ENCODE measurements at regions not wholly inside any gene's neighbourhood (a gene's known extent, or its start where the extent isn't known, plus 50 kb on each side); places are given as distances from the start of the nearest gene placed in this dataset.

DNA sequence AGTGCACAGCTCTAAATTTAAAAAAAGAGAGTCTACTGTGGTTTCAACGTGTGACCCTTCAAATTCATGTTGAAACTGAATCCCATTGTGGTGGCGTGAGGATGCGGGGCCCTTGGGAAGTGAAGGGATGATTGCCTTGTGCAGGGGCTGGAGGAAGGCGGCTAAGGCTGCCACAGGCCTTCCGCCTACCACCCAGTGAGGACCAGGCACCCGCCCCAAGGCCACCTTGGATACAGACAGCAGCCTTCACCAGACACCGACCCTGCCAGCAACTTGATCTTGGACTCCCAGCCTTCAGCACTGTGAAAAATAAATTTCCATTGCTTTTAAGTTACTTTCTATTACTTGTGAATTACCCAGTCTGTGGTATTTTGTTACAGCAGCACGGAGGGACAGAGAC, 103.4 kb upstream of the TMEM18 start:
- DNase-seq, result no peak

DNA sequence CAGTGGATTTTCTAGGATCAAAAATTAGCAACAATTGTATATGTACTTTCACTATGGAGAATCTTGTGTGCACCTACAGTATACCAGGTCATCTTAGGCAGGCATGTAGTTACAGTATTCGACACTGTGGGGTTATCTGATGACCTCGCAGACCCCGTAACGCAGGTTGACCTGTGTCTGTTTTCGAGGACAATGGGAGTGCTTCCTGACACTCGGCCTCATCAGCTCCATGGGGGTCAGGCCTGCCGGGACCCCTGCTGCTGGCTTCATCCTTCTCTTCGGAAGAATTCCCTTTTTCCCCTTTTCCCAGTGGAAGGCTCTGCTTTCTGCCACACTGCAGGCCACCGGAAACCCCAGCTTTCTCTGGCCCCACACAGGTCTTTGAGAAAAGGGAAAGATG, 102.8 kb upstream of the TMEM18 start:
- no peak for DNase-seq

DNA sequence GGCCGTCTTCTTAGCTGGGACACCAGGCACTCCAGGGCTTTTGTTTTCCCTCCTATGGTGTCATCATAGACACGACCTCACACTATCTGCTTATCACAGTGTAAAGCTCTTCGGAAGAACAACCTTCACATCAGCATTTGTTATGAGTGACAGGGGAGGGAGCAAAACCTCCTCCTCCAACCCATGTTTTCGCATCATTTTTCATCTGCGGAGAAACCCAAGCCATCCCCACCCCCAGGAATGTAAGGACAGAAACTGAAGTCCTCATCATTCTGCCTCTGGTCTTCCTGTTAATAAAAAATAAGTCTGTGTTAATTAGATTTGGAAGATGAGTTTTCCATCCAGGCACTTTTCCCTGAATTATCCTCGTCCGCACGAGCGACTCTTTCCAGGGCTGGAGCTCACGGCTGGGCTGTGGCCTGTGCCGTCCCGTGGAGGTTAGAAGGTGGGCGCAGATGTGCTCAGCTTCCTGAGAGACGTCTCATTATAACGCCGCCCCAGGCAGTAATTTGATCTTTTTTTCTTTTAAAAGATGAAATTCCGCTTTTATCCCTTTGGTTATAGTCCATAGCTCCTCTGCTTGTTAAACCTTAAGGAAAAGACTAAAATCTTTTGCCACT, 101.6 kb upstream of the TMEM18 start:
- DNase-seq, result no peak

DNA sequence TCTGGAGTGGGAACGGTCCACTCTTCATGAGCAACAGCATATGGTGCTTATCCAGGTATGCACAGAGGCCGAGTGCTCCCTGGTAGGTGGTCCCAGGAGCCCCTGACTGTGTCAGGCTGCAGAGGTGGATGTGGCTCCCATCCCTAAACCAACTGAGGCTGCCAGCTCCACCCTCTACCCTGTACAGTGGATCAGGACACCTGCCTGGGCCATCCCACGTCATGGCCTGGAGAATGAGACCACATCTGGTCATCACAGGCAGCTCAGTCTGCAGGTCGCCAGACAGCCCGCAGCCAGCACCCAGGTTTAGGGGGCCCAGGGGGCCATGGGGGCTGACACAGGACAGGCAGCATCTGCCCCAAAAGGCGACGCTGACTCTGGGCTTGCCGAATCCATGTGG, 100.3 kb upstream of the TMEM18 start:
- no peak for DNase-seq

DNA sequence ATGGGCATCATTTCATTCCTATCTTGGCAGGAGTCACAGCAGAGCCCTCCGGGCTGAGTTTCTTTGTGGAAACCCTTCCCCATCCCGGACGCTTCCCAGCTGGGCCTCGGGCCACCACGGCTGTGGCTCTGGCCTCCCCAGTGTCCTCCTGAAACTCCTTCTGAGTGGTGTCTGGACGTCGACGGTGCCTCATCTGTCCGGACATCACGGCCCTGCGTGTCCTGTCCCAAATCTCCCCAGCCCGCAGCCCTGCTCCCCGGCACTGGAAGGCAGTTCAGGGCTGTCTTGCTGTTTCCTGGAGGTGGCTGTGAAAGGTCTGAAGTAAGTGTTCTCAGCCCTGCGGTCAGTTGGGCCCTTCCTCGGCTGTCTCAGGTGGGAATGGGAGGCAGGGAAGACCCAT, 99.8 kb upstream of the TMEM18 start:
- no peak for DNase-seq

DNA sequence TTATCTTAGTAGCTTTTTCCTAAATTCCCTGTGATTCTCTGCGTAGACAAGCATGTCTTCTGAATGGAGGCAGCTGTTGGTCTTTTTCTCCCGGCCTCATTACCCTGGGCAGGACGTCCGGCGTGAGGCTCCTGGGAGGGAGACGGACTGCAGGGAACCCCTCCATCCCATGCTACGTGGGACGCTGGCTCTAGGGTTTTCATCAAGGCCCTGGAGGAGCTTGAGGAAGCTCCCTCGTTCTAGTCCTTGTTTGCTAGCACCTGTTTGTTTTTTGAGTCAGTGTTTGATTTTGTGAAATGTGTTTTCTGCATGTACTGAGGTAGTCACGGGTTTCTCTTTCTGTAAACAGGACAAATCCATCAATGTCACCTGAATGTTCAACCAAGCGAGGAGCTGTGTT, 99.3 kb upstream of the TMEM18 start:
- DNase-seq, result no peak

DNA sequence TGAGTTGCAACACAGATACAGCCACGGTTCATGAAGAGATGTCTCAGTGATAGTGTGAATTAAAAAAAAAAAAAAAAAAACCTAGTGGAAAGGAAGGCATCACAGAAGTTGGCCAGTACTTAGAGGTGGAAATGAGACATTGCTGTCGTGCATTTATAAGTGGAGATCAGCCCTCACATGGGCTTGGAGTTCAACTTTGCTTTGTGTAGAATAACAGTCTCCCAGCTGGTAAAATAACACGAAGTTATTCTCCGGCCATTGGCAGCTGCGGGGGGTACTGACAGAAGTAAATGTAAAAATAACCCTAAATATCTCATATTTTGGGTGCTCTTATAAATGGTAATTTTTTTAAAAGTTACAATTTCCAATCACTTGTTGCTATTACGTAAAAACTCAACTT, 98.8 kb upstream of the TMEM18 start:
- no peak for DNase-seq

DNA sequence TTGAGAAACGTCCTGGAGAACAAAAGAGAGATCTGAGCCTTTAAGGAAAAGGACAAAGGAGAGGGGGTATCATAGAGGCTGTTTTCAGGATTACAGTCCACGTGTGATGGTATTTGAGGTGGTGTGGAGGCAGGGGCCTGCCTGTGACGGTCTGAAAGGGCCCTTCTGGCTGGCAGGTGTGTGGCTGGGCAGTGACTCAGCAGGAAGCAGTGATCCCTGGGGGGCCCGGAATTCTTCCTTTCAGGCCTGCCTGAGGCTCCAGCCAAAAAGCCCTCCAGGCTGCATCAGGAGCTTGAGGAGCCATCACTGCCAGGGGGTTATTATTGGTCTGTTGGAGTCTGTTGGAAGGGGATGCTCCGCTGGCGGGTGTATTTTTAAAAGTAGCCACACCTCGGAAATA, 97.2 kb upstream of the TMEM18 start:
- DNase-seq, result no peak

DNA sequence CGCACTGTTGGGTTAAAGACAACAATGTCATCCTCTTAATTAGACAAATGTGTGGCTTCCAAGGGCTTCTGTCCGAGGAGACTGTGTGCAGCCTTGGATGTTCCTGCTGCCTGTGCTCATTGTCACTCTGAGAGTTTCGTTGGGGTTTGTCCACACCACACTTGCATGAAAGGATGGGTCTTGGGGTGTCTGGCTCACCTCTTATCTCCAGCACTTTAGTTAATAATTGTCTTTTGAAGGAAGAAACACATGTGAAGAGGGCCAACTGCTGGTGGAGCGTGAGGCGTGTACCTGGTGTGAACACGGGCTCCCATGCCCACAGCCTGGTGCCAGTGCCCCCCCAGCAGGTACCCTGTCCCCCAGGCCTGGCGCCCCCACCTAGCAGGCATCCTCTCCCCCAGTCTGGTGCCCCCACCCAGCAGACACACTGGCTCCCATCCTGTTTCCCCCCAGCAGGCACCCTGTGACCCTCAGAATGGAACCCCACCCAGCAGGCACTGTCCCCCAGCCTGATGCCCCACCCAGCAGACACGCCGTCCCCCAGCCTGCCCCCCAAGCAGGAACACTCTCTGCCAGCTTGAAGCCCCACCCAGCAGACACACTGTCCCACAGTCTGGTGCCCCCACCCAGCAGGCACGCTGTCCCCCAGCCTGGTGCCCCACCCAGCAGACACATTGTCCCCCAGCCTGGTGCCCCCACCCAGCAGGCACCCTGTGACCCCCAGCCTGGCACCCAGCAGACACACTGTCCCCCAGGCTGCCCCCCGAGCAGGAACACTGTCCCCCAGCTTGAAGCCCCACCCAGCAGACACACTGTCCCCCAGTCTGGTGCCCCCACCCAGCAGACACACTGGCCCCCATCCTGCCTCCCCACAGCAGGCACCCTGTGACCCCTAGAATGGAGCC, 96.3 kb upstream of the TMEM18 start:
- no peak for DNase-seq

DNA sequence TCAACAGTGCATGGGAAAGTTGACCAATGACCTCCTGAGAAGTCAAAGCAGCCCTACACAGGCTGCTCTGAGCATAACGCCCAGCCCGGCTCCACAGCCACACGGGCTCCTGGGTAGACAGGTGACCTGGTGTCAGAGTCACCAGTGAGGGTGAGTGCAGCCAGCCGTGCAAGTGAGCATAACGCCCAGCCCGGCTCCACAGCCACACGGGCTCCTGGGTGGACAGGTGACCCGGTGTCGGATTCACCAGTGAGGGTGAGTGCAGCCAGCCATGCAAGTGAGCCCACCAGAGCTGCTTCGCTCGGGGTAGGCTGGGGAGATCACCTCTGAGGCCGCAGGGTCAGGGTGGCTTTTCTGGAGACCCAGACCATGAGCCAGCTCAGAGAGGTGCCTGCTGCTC, 94.3 kb upstream of the TMEM18 start:
- no peak for DNase-seq

DNA sequence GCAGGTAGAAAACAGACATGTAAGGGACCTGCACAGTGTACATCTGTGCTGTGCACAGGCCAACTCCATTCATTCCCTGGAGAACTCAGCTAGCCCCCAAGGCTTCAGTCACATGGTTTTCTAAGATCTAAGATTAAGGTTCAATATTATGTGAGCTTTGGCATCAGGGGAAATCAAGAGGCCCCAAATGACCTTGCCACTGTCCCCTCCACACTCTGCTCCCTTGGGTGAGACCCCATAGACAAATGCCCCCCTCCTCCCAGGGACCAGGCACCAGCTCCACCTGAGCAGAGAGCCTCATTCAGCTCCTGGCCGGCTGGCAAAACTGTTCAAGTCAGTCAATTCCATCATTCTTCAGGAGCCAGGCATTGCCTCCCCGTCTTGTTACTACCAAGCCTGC, 93.6 kb upstream of the TMEM18 start:
- no peak for DNase-seq

DNA sequence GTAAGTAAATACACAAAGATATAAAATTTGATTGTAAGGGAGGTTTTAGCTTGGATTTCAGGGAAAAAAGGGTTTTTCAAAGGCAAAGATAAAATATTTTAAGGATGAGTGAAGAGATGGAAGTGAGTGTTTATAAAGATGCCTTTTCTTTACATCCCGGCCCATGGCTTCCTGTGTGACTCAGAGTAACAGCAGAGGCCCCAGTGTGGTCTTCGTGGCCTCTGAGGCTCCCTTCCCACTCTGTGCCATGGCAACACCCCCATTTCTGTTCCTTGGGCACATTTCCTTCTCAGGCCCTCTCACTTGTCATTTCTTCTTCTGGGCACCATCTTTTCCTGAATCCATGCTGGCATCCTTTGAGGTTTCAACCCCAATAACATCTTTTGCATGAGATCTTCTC, 92.6 kb upstream of the TMEM18 start:
- DNase-seq, result no peak

DNA sequence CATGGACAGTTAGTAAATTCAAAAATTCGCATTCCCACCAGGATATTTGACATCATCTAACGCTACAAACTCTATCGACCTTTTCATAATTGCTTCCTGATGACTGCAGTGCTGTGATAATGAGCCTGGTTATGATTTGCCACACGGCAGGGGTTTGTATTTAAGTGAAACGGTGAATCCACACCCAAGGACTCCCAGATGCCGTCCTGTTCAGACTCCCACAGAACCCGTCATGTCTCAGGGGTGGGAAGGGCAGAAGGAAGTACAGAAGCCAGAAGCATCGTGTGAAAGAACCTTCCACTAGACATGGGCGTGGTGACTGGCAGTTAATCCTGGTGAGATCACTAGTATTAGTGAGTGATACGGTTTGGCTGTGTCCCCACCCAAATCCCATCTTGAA, 91.2 kb upstream of the TMEM18 start:
- DNase-seq, result no peak

DNA sequence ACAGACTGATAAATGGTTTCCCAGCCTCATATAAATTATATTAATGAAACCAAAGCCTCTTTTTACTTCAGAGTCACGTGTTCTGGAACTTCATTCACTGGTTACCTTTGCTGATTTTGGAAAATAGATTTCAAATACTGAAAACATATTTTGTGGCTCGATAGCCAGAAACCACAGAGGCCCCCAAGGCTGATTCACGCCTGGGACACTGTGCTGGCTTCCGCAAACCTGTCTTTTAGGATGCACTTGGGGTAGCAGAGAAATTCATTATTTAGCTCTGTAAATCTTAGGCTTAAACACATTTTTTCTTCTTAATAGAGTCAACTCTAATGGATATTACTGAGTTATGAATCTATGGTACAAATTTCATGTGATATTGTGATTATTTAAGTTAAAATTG, 90.7 kb upstream of the TMEM18 start:
- DNase-seq, result no peak

DNA sequence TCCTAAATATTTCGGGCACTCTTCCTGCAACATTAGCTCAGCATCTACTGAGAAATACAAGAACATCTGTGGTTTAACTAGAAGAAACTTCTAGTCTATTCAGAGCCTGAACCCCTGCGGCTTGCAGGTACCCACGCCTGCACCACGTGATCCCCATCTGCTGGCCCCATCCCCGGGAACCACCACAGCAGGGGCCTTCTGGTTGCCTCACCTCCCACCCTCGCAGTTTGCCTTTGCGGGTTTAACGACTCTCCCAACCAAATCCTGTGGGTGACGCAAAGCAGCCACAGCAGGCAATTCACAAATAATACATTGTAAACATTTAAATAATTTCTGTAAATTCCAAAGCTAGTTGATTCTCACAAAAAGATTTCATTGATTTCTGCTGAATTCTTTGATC, 90.2 kb upstream of the TMEM18 start:
- no peak for DNase-seq

DNA sequence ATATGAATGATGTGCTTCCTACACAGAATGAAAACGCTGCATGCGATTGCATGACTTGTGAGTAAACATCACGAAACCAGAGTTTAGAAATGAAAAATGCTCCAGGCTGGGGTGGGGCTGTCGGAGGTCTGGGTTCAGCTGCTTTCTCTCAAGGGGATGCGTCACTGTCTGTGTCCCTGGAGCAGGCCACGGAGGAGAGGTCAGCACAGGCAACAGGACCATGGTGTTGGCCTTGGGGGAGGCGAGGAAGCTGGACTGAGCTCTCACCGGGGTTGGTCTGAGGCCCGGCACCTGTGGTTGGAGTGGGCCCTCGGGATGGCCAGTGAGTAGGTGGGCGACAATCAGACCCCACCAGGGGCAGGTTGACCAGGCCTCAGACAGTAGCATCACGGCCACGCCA, 89.0 kb upstream of the TMEM18 start:
- no peak for DNase-seq

DNA sequence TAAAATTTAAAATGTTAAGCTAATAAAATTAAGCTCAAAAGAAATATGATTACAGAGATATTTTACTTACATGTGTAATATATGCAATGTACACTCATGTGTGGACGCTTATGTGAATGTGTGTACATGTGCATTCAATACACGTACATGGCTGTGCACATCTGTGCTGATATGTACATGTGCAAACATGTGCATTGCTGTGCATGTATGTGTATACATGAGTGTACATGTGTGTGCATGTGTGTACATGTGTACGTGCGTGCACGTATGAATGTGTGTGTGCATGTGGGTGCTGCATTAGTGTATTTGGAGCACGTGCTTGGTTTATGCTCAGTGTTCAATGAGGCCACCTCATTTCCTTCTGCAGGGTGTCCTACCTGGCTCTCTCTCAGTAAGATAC, 88.2 kb upstream of the TMEM18 start:
- no peak for DNase-seq

DNA sequence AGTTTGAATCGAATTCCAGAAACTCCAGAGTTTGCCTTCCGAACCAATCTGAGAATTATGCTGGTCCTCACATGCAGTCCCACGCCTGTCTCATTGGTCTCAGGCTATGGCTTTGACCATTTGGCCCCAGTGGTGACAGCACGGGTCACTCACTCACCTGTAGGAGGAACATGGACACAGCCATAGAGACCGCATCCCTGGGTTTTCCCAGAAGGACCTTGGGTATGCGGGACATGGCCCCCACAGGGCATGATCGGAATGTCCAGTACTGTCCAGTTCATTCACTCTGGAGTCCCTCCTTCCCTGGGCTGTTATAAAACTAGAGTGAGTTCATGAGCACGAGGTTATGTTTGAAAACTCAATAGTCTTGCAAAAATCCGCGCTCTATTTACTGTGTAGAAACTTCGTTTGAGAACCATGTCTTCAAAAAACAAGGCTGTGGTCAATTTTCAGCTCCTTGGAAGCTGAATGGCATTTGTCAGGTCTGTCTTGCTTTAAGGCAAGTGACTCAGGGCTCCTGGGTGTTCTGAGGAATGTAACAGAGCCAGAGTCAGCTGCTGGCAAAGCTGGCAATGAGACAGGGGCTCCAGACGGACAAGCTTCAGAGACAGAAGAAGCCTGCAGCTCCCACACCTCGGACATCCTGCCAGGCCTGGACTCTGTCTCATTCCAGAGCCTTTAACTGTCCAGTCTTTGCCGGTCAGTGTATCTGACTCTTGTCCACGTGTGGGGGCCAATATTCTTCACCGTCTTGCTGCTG, 86.7 kb upstream of the TMEM18 start:
- no peak for DNase-seq

DNA sequence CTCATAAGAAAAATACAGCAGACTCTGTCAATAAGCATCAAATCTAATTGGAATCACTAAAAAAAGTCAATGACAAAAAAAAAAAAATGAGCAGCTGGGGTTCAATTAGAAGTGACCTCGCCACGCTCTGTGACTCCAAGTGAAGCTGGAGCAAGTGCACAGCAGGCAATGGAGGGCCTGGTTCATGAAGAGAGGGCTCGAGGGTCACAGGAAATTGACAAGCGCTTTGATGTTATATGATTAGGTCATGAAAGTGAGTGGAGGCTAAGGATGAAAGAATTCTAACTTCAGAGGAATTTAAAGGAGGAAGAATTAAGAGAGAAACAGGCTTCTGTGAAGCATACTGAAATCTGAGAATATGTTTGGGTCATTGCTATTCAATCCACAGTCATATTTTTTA, 85.4 kb upstream of the TMEM18 start:
- DNase-seq, result no peak

DNA sequence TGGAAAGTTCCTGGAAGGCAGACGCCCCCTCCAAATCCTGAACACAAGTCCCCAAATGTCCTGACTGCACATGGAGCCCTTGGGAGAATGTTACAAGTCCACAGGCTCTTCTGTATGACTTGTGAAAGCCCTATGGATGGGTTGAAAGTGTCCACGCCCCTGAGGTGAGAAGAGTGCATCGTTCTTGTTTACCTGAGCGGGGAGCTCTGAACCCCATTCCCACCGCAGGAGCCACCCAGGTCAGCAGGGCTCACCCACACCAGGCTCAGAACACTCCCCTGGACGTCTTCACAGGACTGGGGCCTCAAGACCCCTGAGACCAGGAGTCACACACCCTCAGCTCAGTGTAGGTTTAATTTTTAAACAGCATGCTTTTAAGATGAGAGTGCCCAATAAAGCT, 84.2 kb upstream of the TMEM18 start:
- DNase-seq, result no peak

DNA sequence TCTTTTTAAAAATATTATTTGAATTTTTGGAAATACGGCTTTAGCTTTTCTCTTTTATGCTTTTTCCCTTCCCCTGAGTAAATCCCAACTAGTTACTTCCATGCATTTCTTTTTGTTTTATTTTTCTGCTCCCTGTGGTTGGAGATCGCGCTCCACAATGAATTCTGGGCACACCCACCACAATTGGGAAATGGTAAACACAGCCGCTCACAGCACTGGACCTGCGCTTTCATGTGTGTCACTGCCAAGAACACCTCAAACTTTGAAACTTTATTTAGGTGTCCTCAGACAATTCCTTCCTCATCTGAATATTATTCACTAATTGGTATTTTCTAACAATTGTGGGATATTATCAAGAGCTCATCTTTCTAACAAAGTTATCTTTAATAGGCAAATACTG, 82.8 kb upstream of the TMEM18 start:
- DNase-seq, result no peak

DNA sequence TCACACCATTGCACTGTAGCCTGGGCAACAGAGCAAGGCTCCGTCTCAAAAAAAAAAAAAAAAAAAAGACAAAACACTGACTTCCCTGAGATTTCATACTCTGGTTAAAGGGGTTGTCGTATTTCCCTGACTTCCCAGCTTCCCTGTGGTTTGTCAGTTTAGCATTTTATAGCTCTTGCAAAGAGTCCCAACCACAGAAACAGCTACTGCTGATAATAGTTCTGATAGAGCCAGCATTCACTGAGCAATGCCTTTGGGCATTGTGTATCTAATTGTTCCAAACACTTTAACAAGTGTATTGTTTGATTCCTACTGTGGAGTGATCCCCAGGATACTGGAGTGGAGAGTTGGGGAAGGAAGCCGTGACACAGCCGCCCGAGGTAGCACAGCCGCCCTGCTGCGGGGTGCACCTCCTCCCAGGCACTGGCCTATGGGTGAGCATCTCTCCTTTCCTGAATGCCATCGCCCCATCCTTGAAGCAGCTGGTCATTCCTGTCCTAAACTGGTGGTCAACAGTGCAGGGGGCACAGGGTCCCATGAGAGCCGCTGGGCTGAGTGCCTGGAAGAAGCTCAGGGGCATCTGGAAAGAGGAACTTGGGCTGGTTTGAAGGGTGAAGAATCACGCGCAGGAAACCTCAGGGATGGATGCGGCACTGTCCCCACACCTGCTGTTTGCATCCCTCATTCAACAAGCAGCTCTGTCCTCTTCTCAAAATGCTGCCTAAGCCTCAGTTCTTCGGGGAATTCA, 81.0 kb upstream of the TMEM18 start:
- DNase-seq, result no peak

DNA sequence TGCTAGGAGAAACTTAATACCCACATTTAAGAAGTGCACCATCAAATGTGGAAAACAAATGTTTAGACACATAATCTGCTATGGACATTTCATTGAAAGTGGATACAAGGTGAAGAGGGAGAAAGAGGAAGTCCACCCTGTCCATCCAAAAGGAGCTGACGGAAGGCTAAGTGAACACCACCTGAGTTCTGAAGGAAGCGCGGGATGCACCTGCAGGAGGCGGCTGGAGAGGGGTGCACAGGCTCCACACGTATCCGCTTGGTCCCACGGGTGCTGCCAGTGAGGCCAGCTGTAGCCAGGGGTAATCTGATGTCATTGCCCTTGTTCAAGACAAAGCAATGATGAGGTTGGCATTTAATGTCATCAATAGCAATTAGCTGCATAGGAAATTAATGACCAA, 75.9 kb upstream of the TMEM18 start:
- no peak for DNase-seq

Data from hindlimb muscle (tissue), 1 donor.